Esophagus squamous epithelium (tissue), 5 donors: ENCODE measurements at regions not wholly inside any gene's neighbourhood (a gene's known extent, or its start where the extent isn't known, plus 50 kb on each side); places are given as distances from the start of the nearest gene placed in this dataset.
A peak's percentile ranks its signal among the peaks of the same experiment; 100 is the strongest.
"Not testable (repeated sequence)": the region's sequence is repeated elsewhere in the genome, so short reads cannot be mapped to it uniquely, and the experiment has no call there.

Experiments used
- DNase-seq: peaks from one replicate; lab custom pipeline; 2025; lab: John Stamatoyannopoulos, UW
- H3K27ac ChIP-seq, 4 donors: fragments of 200-600 bp; sonication (generic); one replicate each; pipeline ENCODE4 v1.5.1; 2016 to 2019; ENCODE audit warnings: mild to moderate bottlenecking in 1 of 4
- H3K27me3 ChIP-seq, 4 donors: fragments of 200-600 bp; sonication (generic); 1 replicate in 3 of 4; 2 replicates in 1 of 4; pipeline versions ENCODE4 v1.5.1 to v1.6.0; 2017 to 2021; ENCODE audit warnings: antibody characterized with exemption in 1 of 4
- H3K36me3 ChIP-seq, 3 donors: fragments of 200-600 bp; sonication (generic); one replicate each; pipeline ENCODE4 v1.5.1; 2016 to 2019
- H3K4me1 ChIP-seq, 3 donors: fragments of 200-600 bp; sonication (generic); one replicate each; pipeline ENCODE4 v1.5.1; 2017 to 2019
- H3K4me3 ChIP-seq, 4 donors: fragments of 200-600 bp; sonication (generic); 1 replicate in 3 of 4; 2 replicates in 1 of 4; pipeline ENCODE4 v1.5.1; 2016 to 2019; ENCODE audit warnings: mild to moderate bottlenecking in 2 of 4, moderate library complexity in 1 of 4
- H3K9me3 ChIP-seq, 3 donors: fragments of 200-600 bp; sonication (generic); one replicate each; pipeline ENCODE4 v1.5.1; 2016 to 2019
- CTCF ChIP-seq, 6 experiments: fragments of 450-650 bp in 4 of 6; fragments of 200-600 bp in 2 of 6; sonication (generic) in 2 of 6; IDR thresholded peaks; one replicate each; pipeline ENCODE4 v1.5.1; 2016 to 2019; ENCODE audit warnings: antibody characterized with exemption in 6 of 6, mild to moderate bottlenecking in 4 of 6, moderate library complexity in 4 of 6
- POLR2A ChIP-seq, 4 donors: fragments of 450-650 bp; IDR thresholded peaks; one replicate each; pipeline ENCODE4 v1.6.1; 2017; ENCODE audit warnings: antibody characterized with exemption in 4 of 4, mild to moderate bottlenecking in 4 of 4, moderate library complexity in 3 of 4
- WGBS, 2 donors: methylation state at CpG; one replicate each; pipeline ENCODE4 v1.1.5; 2018; 5-methylcytosine and 5-hydroxymethylcytosine counted together
- intact Hi-C: fragments of 100-400 bp; cut with DNase I; formaldehyde crosslinking; loops from one replicate; pipeline ENCODE4 v1.15.0; 2022
- donor health status: DM: yes; HTN: yes; CAD: no.

- H3K27me3 ChIP-seq = peaks cover 0 to 3% (median 0%) of the 10 kb centered on the region in 4 donors
- H3K9me3 ChIP-seq = peaks cover 0 to 3% (median 0%) of the 10 kb centered on the region in 3 donors
- H3K36me3 ChIP-seq = no peaks in the 10 kb centered on the region
- 93 to 97% methylated on average over 2 of the region's 2 CpGs for WGBS, 2 donors
- DNase-seq = no peak
- H3K4me3 ChIP-seq = no peak overlapping the region
- no peak overlapping the region for H3K27ac ChIP-seq
- TF ChIP-seq CTCF (IDR thresholded peaks at IDR 0.05) (no peak), POLR2A (IDR thresholded peaks at IDR 0.05) (no peak)
- intact Hi-C loops = no loop called here
- H3K4me1 ChIP-seq = peaks cover 0 to 31% (median 9%) of the 10 kb centered on the region in 3 donors
These were observed 120.0 kb upstream of the HS3ST4 start for GRCh38 chr16:25571712-25572111.

- H3K36me3 ChIP-seq = no peaks in the 10 kb centered on the region
- H3K4me1 ChIP-seq = peaks cover 0 to 44% (median 18%) of the 10 kb centered on the region in 3 donors
- 30 to 49% methylated on average over 3 of the region's 3 CpGs for WGBS, 2 donors
- DNase-seq = no peak
- H3K27me3 ChIP-seq = no peaks in the 10 kb centered on the region
- intact Hi-C loops = no loop called here
- no peak for TF ChIP-seq CTCF (IDR thresholded peaks at IDR 0.05)
- peaks cover 0 to 3% (median 0%) of the 10 kb centered on the region in 3 donors for H3K9me3 ChIP-seq
- no peak overlapping the region for H3K4me3 ChIP-seq
- H3K27ac ChIP-seq = no peak overlapping the region
These were observed 121.6 kb upstream of the HS3ST4 start for GRCh38 chr16:25570131-25570530.

- no peak overlapping the region for H3K4me3 ChIP-seq
- H3K27me3 ChIP-seq = no peaks in the 10 kb centered on the region
- WGBS, 2 donors = 42 to 69% methylated on average over 2 of the region's 2 CpGs
- peak; percentile 0 for DNase-seq
- intact Hi-C loops = no loop called here
- peaks cover 0 to 44% (median 21%) of the 10 kb centered on the region in 3 donors for H3K4me1 ChIP-seq
- no peak overlapping the region for H3K27ac ChIP-seq
- TF ChIP-seq POLR2A (IDR thresholded peaks at IDR 0.05) (no peak), CTCF (IDR thresholded peaks at IDR 0.05) (no peak)
- no peaks in the 10 kb centered on the region for H3K36me3 ChIP-seq
- H3K9me3 ChIP-seq = peaks cover 0 to 3% (median 0%) of the 10 kb centered on the region in 3 donors
These were observed 122.8 kb upstream of the HS3ST4 start for GRCh38 chr16:25568991-25569390.

- TF ChIP-seq CTCF (IDR thresholded peaks at IDR 0.05) = no peak
- no peak for TF ChIP-seq POLR2A (IDR thresholded peaks at IDR 0.05)
- DNase-seq = no peak
- Histone ChIP-seq H3K36me3 (no peaks in the 10 kb centered on the region), H3K9me3 (peaks cover 0 to 2% (median 0%) of the 10 kb centered on the region in 3 donors), H3K27me3 (no peaks in the 10 kb centered on the region), H3K27ac (peak overlapping the region in 1 of 4 donors; percentile 31), H3K4me1 (peaks cover 0 to 43% (median 21%) of the 10 kb centered on the region in 3 donors), H3K4me3 (no peak overlapping the region)
- intact Hi-C loops = no loop called here
- 62 to 63% methylated on average over 3 of the region's 3 CpGs for WGBS, 2 donors
These were observed 125.6 kb upstream of the HS3ST4 start for GRCh38 chr16:25566183-25566582.

- DNase-seq = no peak
- no peaks in the 10 kb centered on the region for H3K27me3 ChIP-seq
- H3K9me3 ChIP-seq = peaks cover 0 to 13% (median 0%) of the 10 kb centered on the region in 3 donors
- no peaks in the 10 kb centered on the region for H3K36me3 ChIP-seq
- H3K4me3 ChIP-seq = no peak overlapping the region
- TF ChIP-seq CTCF (IDR thresholded peaks at IDR 0.05) (no peak), POLR2A (IDR thresholded peaks at IDR 0.05) (no peak)
- intact Hi-C loops = no loop called here
- no peak overlapping the region for H3K27ac ChIP-seq
- peaks cover 0 to 19% (median 14%) of the 10 kb centered on the region in 3 donors for H3K4me1 ChIP-seq
- 77 to 81% methylated on average over 4 of the region's 4 CpGs for whole genome bisulfite sequencing, 2 donors
These were observed 128.1 kb upstream of the HS3ST4 start for GRCh38 chr16:25563700-25564099.

- Histone ChIP-seq H3K9me3 (peaks cover 0 to 13% (median 0%) of the 10 kb centered on the region in 3 donors), H3K4me1 (peaks cover 0 to 14% (median 12%) of the 10 kb centered on the region in 3 donors)
- H3K27ac ChIP-seq, intact Hi-C loops, DNase-seq, H3K4me3 ChIP-seq, H3K27me3 ChIP-seq, H3K36me3 ChIP-seq: not testable (repeated sequence)
- 88 to 96% methylated on average over 3 of the region's 3 CpGs for WGBS, 2 donors
These were observed 130.0 kb upstream of the HS3ST4 start for GRCh38 chr16:25561723-25562122.

- DNase-seq, H3K4me3 ChIP-seq, H3K4me1 ChIP-seq, H3K36me3 ChIP-seq, intact Hi-C loops, H3K27ac ChIP-seq, H3K27me3 ChIP-seq: not testable (repeated sequence)
- 83 to 88% methylated on average over 3 to 4 of the region's 4 CpGs for WGBS, 2 donors
- peaks cover 0 to 13% (median 0%) of the 10 kb centered on the region in 3 donors for H3K9me3 ChIP-seq
These were observed 134.8 kb upstream of the HS3ST4 start for GRCh38 chr16:25556968-25557312.

GRCh38 chr16:25556289-25556967 is 135.3 kb upstream of the HS3ST4 start:
- DNase-seq, H3K27ac ChIP-seq, H3K4me1 ChIP-seq, H3K36me3 ChIP-seq, H3K27me3 ChIP-seq, intact Hi-C loops, H3K4me3 ChIP-seq: not testable (repeated sequence)
- WGBS, 2 donors = 92 to 100% methylated on average over 3 to 4 of the region's 15 CpGs
- peaks cover 0 to 13% (median 0%) of the 10 kb centered on the region in 3 donors for H3K9me3 ChIP-seq
